ENCODE measurements at regions not wholly inside any gene's neighbourhood (a gene's known extent, or its start where the extent isn't known, plus 50 kb on each side); places are given as distances from the start of the nearest gene placed in this dataset.
A peak's percentile ranks its signal among the peaks of the same experiment; 100 is the strongest.

DNA sequence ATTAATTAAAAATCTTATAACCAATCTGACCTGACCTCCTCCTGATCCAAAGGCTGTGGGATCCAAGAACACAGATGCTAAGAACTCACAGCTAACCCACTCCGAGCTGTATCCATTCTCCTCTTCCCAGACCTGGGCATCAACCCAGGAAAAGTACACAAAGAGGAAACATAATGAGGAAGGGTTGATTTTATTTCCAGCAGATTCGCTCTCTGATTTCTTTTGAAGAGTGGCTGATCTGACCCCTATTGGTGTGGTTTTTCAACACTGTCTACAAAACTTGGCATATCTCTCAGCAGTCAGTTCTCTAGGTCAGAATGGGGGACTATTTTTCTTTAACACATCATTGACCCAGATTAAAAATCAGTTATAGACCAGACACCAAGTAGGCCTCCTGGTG is 201.9 kb upstream of the UBASH3B start:
- ATAC-seq (no peak), DNase-seq (no peak)
- H3K27me3 Mint-ChIP-seq = peaks cover 4% of the 10 kb centered on the region
- ChIA-PET CTCF (no interaction called here), POLR2A (no interaction called here)
- no peaks in the 10 kb centered on the region for H3K36me3 Mint-ChIP-seq (ENCODE audit: low read depth)
- TF ChIP-seq, protein P1, sequence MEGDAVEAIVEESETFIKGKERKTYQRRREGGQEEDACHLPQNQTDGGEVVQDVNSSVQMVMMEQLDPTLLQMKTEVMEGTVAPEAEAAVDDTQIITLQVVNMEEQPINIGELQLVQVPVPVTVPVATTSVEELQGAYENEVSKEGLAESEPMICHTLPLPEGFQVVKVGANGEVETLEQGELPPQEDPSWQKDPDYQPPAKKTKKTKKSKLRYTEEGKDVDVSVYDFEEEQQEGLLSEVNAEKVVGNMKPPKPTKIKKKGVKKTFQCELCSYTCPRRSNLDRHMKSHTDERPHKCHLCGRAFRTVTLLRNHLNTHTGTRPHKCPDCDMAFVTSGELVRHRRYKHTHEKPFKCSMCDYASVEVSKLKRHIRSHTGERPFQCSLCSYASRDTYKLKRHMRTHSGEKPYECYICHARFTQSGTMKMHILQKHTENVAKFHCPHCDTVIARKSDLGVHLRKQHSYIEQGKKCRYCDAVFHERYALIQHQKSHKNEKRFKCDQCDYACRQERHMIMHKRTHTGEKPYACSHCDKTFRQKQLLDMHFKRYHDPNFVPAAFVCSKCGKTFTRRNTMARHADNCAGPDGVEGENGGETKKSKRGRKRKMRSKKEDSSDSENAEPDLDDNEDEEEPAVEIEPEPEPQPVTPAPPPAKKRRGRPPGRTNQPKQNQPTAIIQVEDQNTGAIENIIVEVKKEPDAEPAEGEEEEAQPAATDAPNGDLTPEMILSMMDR (IDR thresholded peaks at IDR 0.05) = no peak
- intact Hi-C loops (cut with micrococcal nuclease) = no loop called here
- no peak overlapping the region for H3K4me3 Mint-ChIP-seq
- no peak overlapping the region for H3K27ac Mint-ChIP-seq
- H3K9me3 Mint-ChIP-seq = peaks cover 9% of the 10 kb centered on the region
- H3K4me1 Mint-ChIP-seq (ENCODE audit: low read depth) = no peaks in the 10 kb centered on the region

DNA sequence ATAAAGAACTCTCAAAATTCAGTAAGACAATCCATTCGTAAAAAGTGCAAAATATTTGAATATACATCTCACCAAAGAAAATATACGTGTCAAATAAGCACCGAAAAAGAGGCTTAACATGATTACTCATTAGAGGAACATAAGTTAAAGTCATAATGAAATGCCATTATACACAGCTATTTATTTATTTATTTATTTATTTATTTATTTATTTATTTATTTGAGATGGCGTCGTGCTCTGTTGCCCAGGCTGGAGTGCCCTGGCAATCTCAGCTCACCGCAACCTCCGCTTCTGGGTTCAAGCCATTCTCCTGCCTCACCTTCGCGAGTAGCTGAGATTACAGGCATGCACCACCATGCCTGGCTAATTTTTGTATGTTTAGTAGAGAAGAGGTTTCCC is 203.6 kb upstream of the UBASH3B start:
- no peak overlapping the region for H3K4me3 Mint-ChIP-seq
- intact Hi-C loops (cut with micrococcal nuclease) = no loop called here

DNA sequence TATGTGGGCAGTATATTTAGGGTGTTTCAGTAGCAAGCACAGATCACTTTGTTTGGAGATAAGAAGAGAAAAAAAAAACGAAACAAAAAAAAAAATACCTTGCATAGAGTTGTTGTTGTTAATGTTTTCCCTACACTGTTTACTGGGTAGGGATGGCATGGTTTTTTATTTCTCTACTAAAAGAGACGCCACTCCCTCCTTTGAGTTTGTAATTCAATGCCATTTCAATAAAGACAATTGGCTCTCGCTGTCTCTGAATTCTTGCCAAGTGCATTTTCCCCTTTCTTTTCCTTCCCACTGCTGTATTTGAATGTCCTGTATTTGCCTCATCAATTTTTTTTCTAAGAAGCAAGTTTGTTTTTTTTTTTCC is 213.9 kb upstream of the UBASH3B start:
- CTCF ChIA-PET = no interaction called here

More for the DNA sequence above, 203.6 kb upstream of the UBASH3B start:
- no peaks in the 10 kb centered on the region for H3K36me3 Mint-ChIP-seq (ENCODE audit: low read depth)
- ATAC-seq = no peak
- H3K27me3 Mint-ChIP-seq = peaks cover 10% of the 10 kb centered on the region
- TF ChIP-seq, protein P1 (IDR thresholded peaks at IDR 0.05) = no peak
- CTCF ChIA-PET = no interaction called here
- no peaks in the 10 kb centered on the region for H3K9me3 Mint-ChIP-seq
- H3K4me1 Mint-ChIP-seq (ENCODE audit: low read depth) = no peaks in the 10 kb centered on the region
- POLR2A ChIA-PET = no interaction called here
- no peak overlapping the region for H3K27ac Mint-ChIP-seq
- no peak for DNase-seq

DNA sequence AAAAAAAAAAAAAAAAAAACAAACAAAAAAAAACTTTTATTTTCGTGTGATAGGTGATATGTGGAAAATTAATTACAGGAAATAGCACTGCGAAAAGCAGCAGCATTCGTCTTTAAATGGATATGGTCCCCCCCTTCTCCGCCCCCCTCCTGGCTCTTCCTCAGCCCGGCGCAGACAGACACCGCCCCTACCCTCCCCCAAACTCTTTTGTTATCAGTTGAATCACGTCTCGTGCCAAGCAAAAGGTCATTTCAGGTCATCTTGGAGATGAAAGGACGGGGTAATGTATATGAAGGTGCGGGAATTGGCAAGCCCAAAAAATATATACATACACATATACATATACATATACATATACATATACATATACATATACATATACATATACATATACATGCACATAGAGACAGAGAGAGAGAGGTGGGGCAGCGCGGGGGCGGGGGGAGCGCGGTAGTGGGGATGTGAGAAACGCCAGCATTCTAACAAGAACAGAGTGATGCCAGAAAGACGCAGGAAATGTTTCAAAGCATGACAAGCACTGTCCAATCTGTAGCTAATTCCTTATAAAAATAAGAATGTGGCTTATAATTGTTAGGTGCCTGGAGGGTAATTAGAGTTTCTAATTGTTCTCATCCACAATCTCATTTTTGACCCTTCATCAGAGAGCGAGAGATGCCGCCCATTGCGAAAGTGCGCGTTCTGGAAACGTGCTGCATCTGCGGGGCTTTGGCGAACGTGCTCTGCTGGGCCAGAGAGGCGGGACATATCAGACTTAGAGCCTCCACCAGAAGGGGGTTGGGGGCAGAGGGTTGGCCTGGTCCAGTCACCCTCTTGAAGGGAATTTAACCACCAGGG is 214.5 kb upstream of the UBASH3B start:
- H3K27me3 Mint-ChIP-seq = peaks cover 17% of the 10 kb centered on the region
- CTCF ChIA-PET = interaction anchor here (0.6 kb wide), 1 partner anchor 312 kb away, joined by 3 read pairs; no protein-coding TSS in a partner anchor
- TF ChIP-seq, protein P1 (IDR thresholded peaks at IDR 0.05) = no peak

More for the DNA sequence above, 213.9 kb upstream of the UBASH3B start:
- H3K4me1 Mint-ChIP-seq (ENCODE audit: low read depth) = peaks cover 5% of the 10 kb centered on the region
- intact Hi-C loops (cut with micrococcal nuclease) = no loop called here
- POLR2A ChIA-PET = no interaction called here
- H3K27ac Mint-ChIP-seq = no peak overlapping the region
- no peak overlapping the region for H3K4me3 Mint-ChIP-seq
- ATAC-seq (no peak), DNase-seq (no peak)
- TF ChIP-seq, protein P1 (IDR thresholded peaks at IDR 0.05) = no peak
- H3K36me3 Mint-ChIP-seq (ENCODE audit: low read depth) = no peaks in the 10 kb centered on the region
- H3K9me3 Mint-ChIP-seq = no peaks in the 10 kb centered on the region
- peaks cover 17% of the 10 kb centered on the region for H3K27me3 Mint-ChIP-seq

More for the DNA sequence above, 214.5 kb upstream of the UBASH3B start:
- ATAC-seq = no peak
- no peak overlapping the region for H3K4me3 Mint-ChIP-seq
- no peaks in the 10 kb centered on the region for H3K36me3 Mint-ChIP-seq (ENCODE audit: low read depth)
- H3K9me3 Mint-ChIP-seq = no peaks in the 10 kb centered on the region
- peak; percentile 2 for DNase-seq
- POLR2A ChIA-PET = no interaction called here
- intact Hi-C loops (cut with micrococcal nuclease) = no loop called here
- H3K4me1 Mint-ChIP-seq (ENCODE audit: low read depth) = peaks cover 5% of the 10 kb centered on the region
- no peak overlapping the region for H3K27ac Mint-ChIP-seq

Measured in activated CD8-positive, alpha-beta T cell treated with anti-CD3 and anti-CD28 coated beads for 36 hours (primary cell).